OCI-LY1 (cell line): ENCODE measurements at regions not wholly inside any gene's neighbourhood (a gene's known extent, or its start where the extent isn't known, plus 50 kb on each side); places are given as distances from the start of the nearest gene placed in this dataset.

ENCODE experiments used
- CTCF ChIP-seq: fragments of 200-600 bp; sonication (generic), shearing (Covaris generic); IDR thresholded peaks from 2 replicates; pipeline ENCODE4 v1.5.1; 2017; ENCODE audit warnings: mild to moderate bottlenecking, antibody characterized with exemption, low read length, moderate library complexity, mixed read lengths
- EZH2 ChIP-seq: fragments of 200-600 bp; sonication (generic), shearing (Covaris generic); IDR thresholded peaks from 2 replicates; pipeline ENCODE4 v1.8.0; 2017; ENCODE audit warnings: borderline replicate concordance, mixed run types, mild to moderate bottlenecking, antibody characterized with exemption, low read length, moderate library complexity, mixed read lengths

GRCh38 chr2:217623281-217623912, 379.4 kb downstream of the TNS1 start:
- no peak for TF ChIP-seq CTCF
- TF ChIP-seq EZH2 = no peak
